T-cell (primary cell): ENCODE measurements at regions not wholly inside any gene's neighbourhood (a gene's known extent, or its start where the extent isn't known, plus 50 kb on each side); places are given as distances from the start of the nearest gene placed in this dataset.

Source experiments
- ATAC-seq, 4 experiments: fragments of 200-7000 bp in 3 of 4; fragments of 150-1000 bp in 1 of 4; cut with Tn5 transposase; replicated peaks in 1 of 4; 1 replicate in 3 of 4; 2 replicates in 1 of 4; pipeline ENCODE4 v1.10.0; 2021; ENCODE audit warnings: moderate library complexity in 3 of 4, mild to moderate bottlenecking in 2 of 4, moderate number of reproducible peaks in 1 of 4
- CTCF ChIA-PET, 2 donors: fragments of 300-600 bp; sonication (Branson Sonifier 250); formaldehyde crosslinking; loops; one replicate each; lab custom pipeline; 2022; ENCODE audit warnings: antibody characterized with exemption in 2 of 2; lab: Charles Lee
- POLR2A ChIA-PET, 2 donors: fragments of 300-600 bp; sonication (Branson Sonifier 250); formaldehyde crosslinking; loops; one replicate each; lab custom pipeline; 2022; ENCODE audit warnings: antibody characterized with exemption in 2 of 2; lab: Charles Lee
- DNase-seq, 35 experiments: peaks; one replicate each; pipeline versions ENCODE4 v3.0.0 to v3.0.0-alpha.2; 2013 to 2023
- H3K27ac ChIP-seq: one replicate; pipeline ENCODE4 v1.5.1; 2013; ENCODE audit warnings: low read length
- H3K27me3 ChIP-seq, 2 experiments: replicated peaks in 1 of 2; 1 replicate in 1 of 2; 2 replicates in 1 of 2; pipeline versions ENCODE4 v1.6.1 to v1.7.0; 2013; ENCODE audit warnings: low read length in 1 of 2, mixed read lengths in 1 of 2; ENCODE audit not compliant: control insufficient read depth in 2 of 2, insufficient read depth in 2 of 2; ENCODE audit errors: extremely low read depth in 1 of 2
- H3K36me3 ChIP-seq, 2 donors: 1 replicate in 1 of 2; 2 replicates in 1 of 2; pipeline versions ENCODE4 v1.6.1 to v1.7.0; 2013; ENCODE audit warnings: low read length in 1 of 2; ENCODE audit not compliant: control insufficient read depth in 2 of 2, insufficient read depth in 1 of 2; ENCODE audit errors: extremely low read depth in 1 of 2
- H3K4me1 ChIP-seq, 2 experiments: 1 replicate in 1 of 2; 2 replicates in 1 of 2; pipeline versions ENCODE4 v1.6.1 to v1.7.0; 2013; ENCODE audit warnings: low read length in 2 of 2, mixed read lengths in 1 of 2; ENCODE audit not compliant: insufficient read depth in 2 of 2, control insufficient read depth in 1 of 2; ENCODE audit errors: extremely low read depth in 1 of 2
- H3K4me3 ChIP-seq, 2 donors: 1 replicate in 1 of 2; 2 replicates in 1 of 2; pipeline versions ENCODE4 v1.5.1 to v1.7.0; 2013; ENCODE audit warnings: mild to moderate bottlenecking in 2 of 2, low read length in 1 of 2, moderate library complexity in 1 of 2; ENCODE audit not compliant: control insufficient read depth in 1 of 2; ENCODE audit errors: extremely low read depth in 1 of 2
- H3K9me3 ChIP-seq: 2 replicates; pipeline ENCODE4 v1.7.0; 2013
- H3K27ac Mint-ChIP-seq, 2 donors: one replicate each; pipeline ENCODE4 v1.8.0; 2020 to 2021; ENCODE audit warnings: mild to moderate bottlenecking in 2 of 2, mixed read lengths in 2 of 2
- H3K27me3 Mint-ChIP-seq, 2 donors: one replicate each; pipeline ENCODE4 v1.8.0; 2021 to 2022; ENCODE audit warnings: mixed read lengths in 2 of 2
- H3K36me3 Mint-ChIP-seq: one replicate; pipeline ENCODE4 v1.8.0; 2021; ENCODE audit warnings: mixed read lengths
- H3K4me1 Mint-ChIP-seq, 3 donors: one replicate each; pipeline ENCODE4 v1.8.0; 2020 to 2022; ENCODE audit warnings: mixed read lengths in 3 of 3, mild to moderate bottlenecking in 1 of 3
- H3K4me3 Mint-ChIP-seq, 3 donors: one replicate each; pipeline ENCODE4 v1.8.0; 2020 to 2022; ENCODE audit warnings: mild to moderate bottlenecking in 3 of 3, mixed read lengths in 3 of 3, moderate library complexity in 3 of 3
- H3K9me3 Mint-ChIP-seq, 3 donors: one replicate each; pipeline ENCODE4 v1.8.0; 2020 to 2022; ENCODE audit warnings: mixed read lengths in 3 of 3
- WGBS: methylation state at CpG from one replicate; pipeline ENCODE4 v1.1.5; 2013; ENCODE audit warnings: missing lambda C conversion rate; ENCODE audit not compliant: insufficient coverage; 5-methylcytosine and 5-hydroxymethylcytosine counted together

- Histone ChIP-seq H3K27ac (no peak overlapping the region), H3K27me3 (peaks cover 0 to 9% of the 10 kb centered on the region in 2 experiments), H3K9me3 (no peaks in the 10 kb centered on the region), H3K36me3 (no peaks in the 10 kb centered on the region), H3K4me1 (no peaks in the 10 kb centered on the region), H3K4me3 (no peak overlapping the region)
- DNase-seq: no peak
- H3K9me3 Mint-ChIP-seq: no peaks in the 10 kb centered on the region
- peaks cover 4 to 9% of the 10 kb centered on the region in 2 donors for H3K27me3 Mint-ChIP-seq
- no peaks in the 10 kb centered on the region for H3K36me3 Mint-ChIP-seq
- no peaks in the 10 kb centered on the region for H3K4me1 Mint-ChIP-seq
- ChIA-PET CTCF (no interaction called here), POLR2A (no interaction called here)
- H3K27ac Mint-ChIP-seq: no peak overlapping the region
- WGBS: 72% methylated on average over 16 of the region's 17 CpGs
- ATAC-seq: no peak
- H3K4me3 Mint-ChIP-seq: no peak overlapping the region
Measured at GRCh38 chr5:6183391-6184390, 194.7 kb downstream of the MED10 start.

- POLR2A ChIA-PET: interaction anchor here in 1 of 2 donors (0.6 kb wide), 1 partner anchor 553 kb away, joined by 7 read pairs; no protein-coding TSS in a partner anchor
- CTCF ChIA-PET: no interaction called here
Measured at GRCh38 chr5:6182271-6182815, 196.0 kb downstream of the MED10 start.

GRCh38 chr5:6181871-6182270 is 196.5 kb downstream of the MED10 start:
- POLR2A ChIA-PET: interaction anchor here in 1 of 2 donors (0.6 kb wide), 1 partner anchor 553 kb away, joined by 7 read pairs; no protein-coding TSS in a partner anchor
- H3K36me3 Mint-ChIP-seq: no peaks in the 10 kb centered on the region
- CTCF ChIA-PET: no interaction called here
- H3K9me3 Mint-ChIP-seq: no peaks in the 10 kb centered on the region
- H3K4me1 Mint-ChIP-seq: no peaks in the 10 kb centered on the region
- H3K4me1 ChIP-seq: no peaks in the 10 kb centered on the region
- H3K4me3 Mint-ChIP-seq: no peak overlapping the region
- no peak overlapping the region for H3K27ac Mint-ChIP-seq
- H3K27ac ChIP-seq: no peak overlapping the region
- H3K36me3 ChIP-seq: no peaks in the 10 kb centered on the region
- 84% methylated on average over 12 of the region's 15 CpGs for WGBS
- peaks cover 0 to 9% of the 10 kb centered on the region in 2 experiments for H3K27me3 ChIP-seq
- H3K9me3 ChIP-seq: no peaks in the 10 kb centered on the region
- ATAC-seq: no peak
- H3K4me3 ChIP-seq: no peak overlapping the region
- peaks cover 4 to 12% of the 10 kb centered on the region in 2 donors for H3K27me3 Mint-ChIP-seq
- no peak for DNase-seq

More at GRCh38 chr5:6182271-6182815, 196.0 kb downstream of the MED10 start:
- DNase-seq (no peak), ATAC-seq (no peak)
- Mint-ChIP-seq H3K27me3 (peaks cover 4 to 10% of the 10 kb centered on the region in 2 donors), H3K27ac (no peak overlapping the region), H3K36me3 (no peaks in the 10 kb centered on the region), H3K4me3 (no peak overlapping the region), H3K4me1 (no peaks in the 10 kb centered on the region), H3K9me3 (no peaks in the 10 kb centered on the region)
- H3K27ac ChIP-seq: no peak overlapping the region
- no peaks in the 10 kb centered on the region for H3K4me1 ChIP-seq
- no peaks in the 10 kb centered on the region for H3K36me3 ChIP-seq
- peaks cover 0 to 9% of the 10 kb centered on the region in 2 experiments for H3K27me3 ChIP-seq
- no peaks in the 10 kb centered on the region for H3K9me3 ChIP-seq
- 76% methylated on average over 22 of the region's 23 CpGs for WGBS
- no peak overlapping the region for H3K4me3 ChIP-seq

GRCh38 chr5:6181147-6181729 is 197.1 kb downstream of the MED10 start:
- Mint-ChIP-seq H3K4me3 (no peak overlapping the region), H3K36me3 (no peaks in the 10 kb centered on the region), H3K9me3 (no peaks in the 10 kb centered on the region), H3K27ac (no peak overlapping the region), H3K27me3 (peaks cover 4 to 12% of the 10 kb centered on the region in 2 donors), H3K4me1 (no peaks in the 10 kb centered on the region)
- ChIA-PET CTCF (no interaction called here), POLR2A (no interaction called here)
- Histone ChIP-seq H3K27ac (no peak overlapping the region), H3K9me3 (no peaks in the 10 kb centered on the region), H3K4me1 (no peaks in the 10 kb centered on the region), H3K36me3 (no peaks in the 10 kb centered on the region), H3K27me3 (peaks cover 0 to 9% of the 10 kb centered on the region in 2 experiments), H3K4me3 (no peak overlapping the region)
- ATAC-seq: no peak
- DNase-seq: no peak
- WGBS: 72% methylated on average over 5 of the region's 5 CpGs

- CTCF ChIA-PET: no interaction called here
Measured at GRCh38 chr5:6180231-6180872, 198.0 kb downstream of the MED10 start.

More at GRCh38 chr5:6180231-6180872, 198.0 kb downstream of the MED10 start:
- Histone ChIP-seq H3K4me3 (no peak overlapping the region), H3K27me3 (peaks cover 0 to 9% of the 10 kb centered on the region in 2 experiments), H3K9me3 (no peaks in the 10 kb centered on the region), H3K27ac (no peak overlapping the region), H3K4me1 (no peaks in the 10 kb centered on the region), H3K36me3 (no peaks in the 10 kb centered on the region)
- no peak overlapping the region for H3K27ac Mint-ChIP-seq
- DNase-seq: no peak
- H3K9me3 Mint-ChIP-seq: no peaks in the 10 kb centered on the region
- no peaks in the 10 kb centered on the region for H3K4me1 Mint-ChIP-seq
- H3K27me3 Mint-ChIP-seq: peaks cover 4 to 12% of the 10 kb centered on the region in 2 donors
- H3K36me3 Mint-ChIP-seq: no peaks in the 10 kb centered on the region
- WGBS: 50% methylated on average over 1 of the region's 2 CpGs
- POLR2A ChIA-PET: no interaction called here
- ATAC-seq: no peak
- H3K4me3 Mint-ChIP-seq: no peak overlapping the region
